Fibroblast of lung (primary cell): ENCODE measurements at regions not wholly inside any gene's neighbourhood (a gene's known extent, or its start where the extent isn't known, plus 50 kb on each side); places are given as distances from the start of the nearest gene placed in this dataset.

Experiments
- DNase-seq, 2 donors: peaks; one replicate each; pipeline versions ENCODE4 v3.0.0 to v3.0.0-alpha.2; 2010; ENCODE audit warnings: low read depth in 2 of 2
- H2AFZ ChIP-seq: 2 replicates; pipeline ENCODE4 v1.5.1; 2012; ENCODE audit warnings: low read length, control low read depth, inconsistent platforms
- H3K27ac ChIP-seq: 2 replicates; pipeline ENCODE4 v1.5.1; 2011; ENCODE audit warnings: low read length, control low read depth; ENCODE audit not compliant: insufficient read depth
- H3K27me3 ChIP-seq: 2 replicates; pipeline ENCODE4 v1.5.1; 2011; ENCODE audit warnings: mild to moderate bottlenecking, low read length; ENCODE audit not compliant: control insufficient read depth, insufficient read depth
- H3K36me3 ChIP-seq: 2 replicates; pipeline ENCODE4 v1.5.1; 2011; ENCODE audit warnings: low read length; ENCODE audit not compliant: control insufficient read depth, insufficient read depth
- H3K4me1 ChIP-seq: 2 replicates; pipeline ENCODE4 v1.5.1; 2011; ENCODE audit warnings: low read length; ENCODE audit not compliant: control insufficient read depth, insufficient read depth; ENCODE audit errors: extremely low read depth
- H3K4me2 ChIP-seq: 2 replicates; pipeline ENCODE4 v1.5.1; 2011; ENCODE audit warnings: low read length, control low read depth; ENCODE audit not compliant: insufficient read depth; ENCODE audit errors: extremely low read depth
- H3K4me3 ChIP-seq, 4 experiments: fragments of 200-600 bp in 1 of 4; sonication (generic) in 1 of 4; replicated peaks in 1 of 4; 2 replicates each; pipeline ENCODE4 v1.5.1; 2011 to 2016; ENCODE audit warnings: low read length in 4 of 4, low read depth in 3 of 4, mild to moderate bottlenecking in 3 of 4, control low read depth in 2 of 4, inconsistent platforms in 1 of 4, mixed read lengths in 1 of 4; ENCODE audit not compliant: insufficient read depth in 1 of 4; ENCODE audit errors: control extremely low read depth in 1 of 4
- H3K79me2 ChIP-seq: 2 replicates; pipeline ENCODE4 v1.5.1; 2012; ENCODE audit warnings: mild to moderate bottlenecking, low read length, inconsistent platforms; ENCODE audit not compliant: control insufficient read depth, insufficient read depth
- H3K9ac ChIP-seq: 2 replicates; pipeline ENCODE4 v1.5.1; 2011; ENCODE audit warnings: mild to moderate bottlenecking, low read length, control low read depth; ENCODE audit not compliant: insufficient read depth
- H3K9me3 ChIP-seq: 2 replicates; pipeline ENCODE4 v1.5.1; 2012; ENCODE audit warnings: low read depth, low read length; ENCODE audit not compliant: control insufficient read depth, insufficient read depth
- H4K20me1 ChIP-seq: 2 replicates; pipeline ENCODE4 v1.5.1; 2011; ENCODE audit warnings: low read length; ENCODE audit not compliant: control insufficient read depth, insufficient read depth; ENCODE audit errors: extremely low read depth
- EZH2 ChIP-seq: IDR thresholded peaks from 2 replicates; pipeline ENCODE4 v1.5.1; 2012; ENCODE audit warnings: low read length, control low read depth, mild to moderate bottlenecking; ENCODE audit errors: missing control alignments
- TF ChIP-seq, protein P1 (sequence below), 2 donors: IDR thresholded peaks in 1 of 2; conservative IDR thresholded peaks in 1 of 2; 1 replicate in 1 of 2; 2 replicates in 1 of 2; pipeline ENCODE4 v1.5.1; 2011 to 2012; ENCODE audit warnings: low read length in 2 of 2, control low read depth in 1 of 2, inconsistent platforms in 1 of 2, low read depth in 1 of 2, mild to moderate bottlenecking in 1 of 2

DNA sequence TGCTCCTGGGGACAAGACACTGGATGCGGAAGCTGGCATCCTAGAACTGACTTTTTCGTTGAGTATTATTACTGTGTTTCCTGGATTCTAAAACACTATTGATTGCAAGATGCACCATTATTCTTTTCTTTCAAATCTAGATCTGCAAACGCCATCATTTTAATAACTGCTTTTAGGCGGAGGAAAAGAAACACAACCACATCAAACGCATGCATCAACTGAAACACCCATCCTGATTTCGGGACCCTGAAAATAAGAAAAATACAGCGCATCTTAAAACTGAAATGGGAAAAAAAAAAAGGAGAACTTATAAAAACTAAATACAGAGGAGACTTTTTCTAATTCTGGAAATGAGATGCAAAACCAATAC lies 103.7 kb upstream of the MAX start:
- Histone ChIP-seq H3K4me1 (peaks cover 8% of the 10 kb centered on the region), H3K79me2 (no peaks in the 10 kb centered on the region), H2AFZ (no peak overlapping the region), H3K4me2 (no peak overlapping the region), H3K27me3 (no peaks in the 10 kb centered on the region), H3K9ac (no peak overlapping the region), H3K4me3 (no peak overlapping the region), H4K20me1 (no peaks in the 10 kb centered on the region), H3K9me3 (no peaks in the 10 kb centered on the region), H3K36me3 (no peaks in the 10 kb centered on the region), H3K27ac (no peak overlapping the region)
- no peak for DNase-seq
- TF ChIP-seq, protein P1, sequence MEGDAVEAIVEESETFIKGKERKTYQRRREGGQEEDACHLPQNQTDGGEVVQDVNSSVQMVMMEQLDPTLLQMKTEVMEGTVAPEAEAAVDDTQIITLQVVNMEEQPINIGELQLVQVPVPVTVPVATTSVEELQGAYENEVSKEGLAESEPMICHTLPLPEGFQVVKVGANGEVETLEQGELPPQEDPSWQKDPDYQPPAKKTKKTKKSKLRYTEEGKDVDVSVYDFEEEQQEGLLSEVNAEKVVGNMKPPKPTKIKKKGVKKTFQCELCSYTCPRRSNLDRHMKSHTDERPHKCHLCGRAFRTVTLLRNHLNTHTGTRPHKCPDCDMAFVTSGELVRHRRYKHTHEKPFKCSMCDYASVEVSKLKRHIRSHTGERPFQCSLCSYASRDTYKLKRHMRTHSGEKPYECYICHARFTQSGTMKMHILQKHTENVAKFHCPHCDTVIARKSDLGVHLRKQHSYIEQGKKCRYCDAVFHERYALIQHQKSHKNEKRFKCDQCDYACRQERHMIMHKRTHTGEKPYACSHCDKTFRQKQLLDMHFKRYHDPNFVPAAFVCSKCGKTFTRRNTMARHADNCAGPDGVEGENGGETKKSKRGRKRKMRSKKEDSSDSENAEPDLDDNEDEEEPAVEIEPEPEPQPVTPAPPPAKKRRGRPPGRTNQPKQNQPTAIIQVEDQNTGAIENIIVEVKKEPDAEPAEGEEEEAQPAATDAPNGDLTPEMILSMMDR (conservative IDR thresholded peaks at IDR 0.05 in 1 of 2, IDR thresholded peaks at IDR 0.05 in 1 of 2; ENCODE audit: low read depth in 1 of 2, low read length in 2 of 2): no peak
- TF ChIP-seq EZH2: no peak

DNA sequence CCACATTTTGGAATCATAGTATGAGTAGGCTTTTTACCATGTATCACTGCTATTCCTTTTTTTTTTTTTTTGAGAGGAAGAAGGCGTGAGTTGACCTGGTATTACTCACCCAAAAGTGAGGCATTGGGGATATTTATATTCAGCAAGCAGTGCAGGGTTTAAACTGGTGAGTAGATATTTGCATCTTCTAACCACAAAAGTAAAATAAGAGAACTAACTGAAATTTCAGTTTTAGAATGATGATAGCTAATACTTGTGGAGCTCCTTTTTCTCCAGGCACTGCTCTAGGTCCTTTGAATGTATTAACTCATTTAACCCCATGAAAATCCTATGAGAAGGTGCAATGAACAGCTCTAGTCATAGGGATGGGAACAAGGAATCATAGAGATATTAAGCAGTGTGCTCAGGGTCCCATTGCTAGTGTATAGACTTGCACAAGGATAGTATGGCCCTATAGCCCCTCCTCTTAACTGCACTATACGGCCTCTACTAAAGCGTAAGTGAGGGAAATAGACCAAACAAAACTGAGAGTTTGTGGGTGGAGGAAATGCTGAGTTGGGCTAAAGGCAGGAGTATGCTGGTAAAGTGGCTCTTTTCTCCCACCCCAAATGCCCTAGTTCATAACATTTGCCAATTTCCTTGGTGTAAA lies 104.3 kb upstream of the MAX start:
- Histone ChIP-seq H3K36me3 (no peaks in the 10 kb centered on the region), H3K9me3 (no peaks in the 10 kb centered on the region), H2AFZ (no peak overlapping the region), H3K4me1 (peaks cover 9% of the 10 kb centered on the region), H3K27me3 (no peaks in the 10 kb centered on the region), H3K4me3 (no peak overlapping the region), H3K27ac (no peak overlapping the region), H3K79me2 (no peaks in the 10 kb centered on the region), H3K9ac (no peak overlapping the region), H4K20me1 (no peaks in the 10 kb centered on the region), H3K4me2 (no peak overlapping the region)
- no peak for TF ChIP-seq EZH2
- TF ChIP-seq, protein P1 (conservative IDR thresholded peaks at IDR 0.05 in 1 of 2, IDR thresholded peaks at IDR 0.05 in 1 of 2; ENCODE audit: low read depth in 1 of 2, low read length in 2 of 2): no peak
- peak; percentile 54 to 86 for DNase-seq

DNA sequence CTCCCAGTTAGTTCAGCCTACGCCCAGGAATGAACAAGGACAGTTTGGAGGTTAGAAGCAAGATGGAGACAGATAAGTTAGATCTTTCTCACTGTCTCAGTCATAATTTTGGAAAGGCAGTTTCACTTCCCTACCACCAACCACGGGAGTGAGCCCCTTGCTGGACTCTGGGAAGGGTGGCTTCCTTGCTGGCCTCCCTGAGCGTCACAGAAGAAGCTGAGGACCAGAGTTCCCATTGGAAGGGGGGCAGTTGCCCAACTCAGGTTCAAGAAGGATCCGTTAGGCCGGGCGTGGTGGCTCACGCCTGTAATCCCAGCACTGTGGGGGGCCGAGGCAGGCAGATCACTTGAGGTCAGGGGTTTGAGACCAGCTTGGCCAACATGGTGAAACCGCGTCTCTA lies 106.2 kb upstream of the MAX start:
- no peak overlapping the region for H2AFZ ChIP-seq
- no peaks in the 10 kb centered on the region for H3K9me3 ChIP-seq
- H3K4me2 ChIP-seq: no peak overlapping the region
- H4K20me1 ChIP-seq: no peaks in the 10 kb centered on the region
- no peak overlapping the region for H3K9ac ChIP-seq
- no peaks in the 10 kb centered on the region for H3K79me2 ChIP-seq
- H3K36me3 ChIP-seq: no peaks in the 10 kb centered on the region
- no peaks in the 10 kb centered on the region for H3K27me3 ChIP-seq
- TF ChIP-seq, protein P1 (conservative IDR thresholded peaks at IDR 0.05 in 1 of 2, IDR thresholded peaks at IDR 0.05 in 1 of 2; ENCODE audit: low read depth in 1 of 2, low read length in 2 of 2): no peak
- no peak for TF ChIP-seq EZH2
- H3K4me1 ChIP-seq: peaks cover 11% of the 10 kb centered on the region
- no peak for DNase-seq
- H3K27ac ChIP-seq: no peak overlapping the region
- no peak overlapping the region for H3K4me3 ChIP-seq
